GM12878 (cell line): ENCODE measurements at regions not wholly inside any gene's neighbourhood (a gene's known extent, or its start where the extent isn't known, plus 50 kb on each side); places are given as distances from the start of the nearest gene placed in this dataset.

Source experiments
- ATAC-seq: fragments of 200-7000 bp; cut with Tn5 transposase; 3 replicates; pipeline ENCODE4 v1.9.1; 2020; ENCODE audit warnings: mild to moderate bottlenecking, moderate library complexity
- BruUV-seq: library from RNA; stranded (reverse); fragments of 400-500 nt; replicated peaks from 2 replicates; lab custom pipeline; 2021; lab: Mats Ljungman, UMichigan
- CTCF ChIA-PET: fragments of 300-600 bp; sonication (Branson Sonifier 250); formaldehyde crosslinking; extraction: SDS; loops from one replicate; lab custom pipeline; 2021; ENCODE audit warnings: inconsistent platforms; lab: Yijun Ruan, JAX
- POLR2A ChIA-PET: fragments of 350-600 bp; formaldehyde crosslinking; extraction: SDS; loops from one replicate; lab custom pipeline; 2021; ENCODE audit warnings: inconsistent platforms; lab: Charles Lee
- RAD21 ChIA-PET: fragments of 300-600 bp; sonication (Branson Sonifier 250); formaldehyde crosslinking; loops from one replicate; lab custom pipeline; 2023; ENCODE audit warnings: antibody characterized with exemption; ENCODE audit not compliant: unreplicated experiment; lab: Charles Lee
- SMC1A ChIA-PET: fragments of 300-600 bp; sonication (Branson Sonifier 250); formaldehyde crosslinking; loops from one replicate; lab custom pipeline; 2023; ENCODE audit not compliant: unreplicated experiment, uncharacterized antibody; lab: Charles Lee
- DNase-seq: peaks from one replicate; pipeline ENCODE4 v3.0.0-alpha.2; 2011; ENCODE audit warnings: low read depth, low spot score
- FAIRE-seq: peaks from 3 replicates; lab custom pipeline; 2011; peaks lifted over from hg19 to GRCh38; lab: Jason Lieb, UNC
- H2AFZ ChIP-seq: 2 replicates; pipeline ENCODE4 v1.6.0; 2011; ENCODE audit warnings: low read depth, low read length, control low read depth; ENCODE audit not compliant: control insufficient read depth
- H3K27ac ChIP-seq: 2 replicates; pipeline ENCODE4 v1.5.1; 2011; ENCODE audit warnings: control low read depth; ENCODE audit not compliant: control insufficient read depth, insufficient read depth
- H3K27me3 ChIP-seq, 2 experiments: replicated peaks in 1 of 2; 2 replicates each; pipeline versions ENCODE4 v1.6.0 to v1.6.1; 2011; ENCODE audit warnings: low read length in 1 of 2; ENCODE audit not compliant: control insufficient read depth in 2 of 2, insufficient read depth in 2 of 2
- H3K36me3 ChIP-seq, 2 experiments: 2 replicates each; pipeline ENCODE4 v1.5.1; 2011; ENCODE audit warnings: low read length in 1 of 2; ENCODE audit not compliant: control insufficient read depth in 2 of 2, insufficient read depth in 2 of 2
- H3K4me1 ChIP-seq: 2 replicates; pipeline ENCODE4 v1.6.1; 2011; ENCODE audit warnings: mild to moderate bottlenecking, low read length, moderate library complexity, mixed read lengths; ENCODE audit not compliant: control insufficient read depth, insufficient read depth
- H3K4me2 ChIP-seq: 2 replicates; pipeline ENCODE4 v1.6.0; 2011; ENCODE audit warnings: control low read depth; ENCODE audit not compliant: control insufficient read depth, insufficient read depth
- H3K4me3 ChIP-seq: fragments of 200-600 bp; sonication (generic); 2 replicates; pipeline ENCODE4 v1.5.1; 2016
- H3K79me2 ChIP-seq: 2 replicates; pipeline ENCODE4 v1.6.0; 2011; ENCODE audit warnings: low read length; ENCODE audit not compliant: control insufficient read depth, insufficient read depth
- H3K9ac ChIP-seq: 2 replicates; pipeline ENCODE4 v1.8.0; 2011; ENCODE audit warnings: low read length, control low read depth, mixed read lengths; ENCODE audit not compliant: control insufficient read depth, insufficient read depth
- H3K9me3 ChIP-seq: replicated peaks from 3 replicates; pipeline ENCODE4 v1.5.1; 2011; ENCODE audit warnings: mild to moderate bottlenecking, low read length; ENCODE audit not compliant: control insufficient read depth, insufficient read depth
- H4K20me1 ChIP-seq: 2 replicates; pipeline ENCODE4 v1.6.0; 2011; ENCODE audit not compliant: control insufficient read depth, insufficient read depth
- CBFB ChIP-seq: IDR thresholded peaks from 2 replicates; pipeline ENCODE4 v1.6.1; 2016; ENCODE audit warnings: antibody characterized with exemption, low read depth
- CEBPB ChIP-seq, 2 experiments: fragments of 150-350 bp in 1 of 2; IDR thresholded peaks; 2 replicates each; pipeline ENCODE4 v1.6.1; 2012 to 2014; ENCODE audit warnings: low read depth in 2 of 2, low read length in 2 of 2, borderline replicate concordance in 1 of 2, inconsistent platforms in 1 of 2
- CHD4 ChIP-seq: fragments of 200-600 bp; sonication (generic); IDR thresholded peaks from 2 replicates; pipeline ENCODE4 v1.6.1; 2016; ENCODE audit warnings: mild to moderate bottlenecking
- ETV6 ChIP-seq, 2 experiments: fragments of 450-650 bp in 1 of 2; IDR thresholded peaks in 1 of 2; conservative IDR thresholded peaks in 1 of 2; 2 replicates each; pipeline ENCODE4 v1.6.1; 2014; ENCODE audit warnings: antibody characterized with exemption in 1 of 2, borderline replicate concordance in 1 of 2, low read depth in 1 of 2, mild to moderate bottlenecking in 1 of 2, moderate library complexity in 1 of 2
- JUNB ChIP-seq: IDR thresholded peaks from 2 replicates; pipeline ENCODE4 v1.6.1; 2016; ENCODE audit warnings: antibody characterized with exemption, mild to moderate bottlenecking
- SMARCA5 ChIP-seq: fragments of 450-650 bp; IDR thresholded peaks from 2 replicates; pipeline ENCODE4 v1.6.1; 2017; ENCODE audit warnings: mild to moderate bottlenecking
- YBX1 ChIP-seq: fragments of 450-650 bp; IDR thresholded peaks from 2 replicates; pipeline ENCODE4 v1.6.1; 2016; ENCODE audit warnings: antibody characterized with exemption
- ZSCAN29 ChIP-seq: fragments of 450-650 bp; IDR thresholded peaks from 2 replicates; pipeline ENCODE4 v1.6.1; 2017; ENCODE audit warnings: mild to moderate bottlenecking, moderate library complexity
- WGBS: methylation state at CpG from one replicate; pipeline ENCODE4 v1.1.6; 2016; ENCODE audit warnings: low lambda C conversion rate; ENCODE audit not compliant: insufficient replicate concordance, insufficient coverage; ENCODE audit errors: missing lambda C conversion rate; 5-methylcytosine and 5-hydroxymethylcytosine counted together
- in situ Hi-C: fragments of 300-500 bp; cut with MboI; formaldehyde crosslinking; loops from 9 replicates; pipeline ENCODE4 v1.14.3; 2018; ENCODE audit warnings: mixed read lengths
- intact Hi-C: fragments of 100-400 bp; cut with micrococcal nuclease; formaldehyde crosslinking; loops from one replicate; pipeline ENCODE4 v1.14.2; 2022; ENCODE audit not compliant: unreplicated experiment
- TF ChIP-seq, protein P1 (sequence below): IDR thresholded peaks from 2 replicates; pipeline ENCODE4 v1.6.1; 2012; ENCODE audit warnings: low read length, inconsistent platforms
- TF ChIP-seq, protein P2 (sequence below): IDR thresholded peaks from 2 replicates; pipeline ENCODE4 v1.6.1; 2012; ENCODE audit warnings: low read depth, low read length, improper control_type of control experiment

DNA sequence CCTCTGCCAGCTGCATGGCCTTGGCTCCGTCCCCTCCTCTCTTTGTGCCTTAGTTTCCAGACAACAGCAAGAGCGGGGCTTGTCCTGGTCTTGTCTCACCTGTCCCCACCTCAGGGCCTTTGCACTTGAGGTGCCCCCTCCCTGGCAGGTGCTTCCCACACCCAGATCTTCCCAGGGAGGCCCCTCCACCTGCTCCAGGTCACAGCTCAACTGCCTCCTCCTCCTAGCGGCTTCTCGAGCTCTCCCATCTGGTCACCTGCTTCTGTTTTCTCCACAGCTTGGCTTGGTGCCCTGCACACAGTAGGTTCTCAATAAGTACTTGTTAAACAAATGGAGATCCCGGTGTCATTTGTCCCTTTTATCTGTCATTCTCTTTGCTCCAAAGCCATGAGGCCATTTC lies 64.3 kb upstream of the ZNF716 start:
- TF ChIP-seq ZSCAN29 (no peak), CBFB (no peak), JUNB (no peak), YBX1 (no peak), CEBPB (IDR thresholded peaks at IDR 0.05; ENCODE audit: borderline replicate concordance in 1 of 2, low read depth in 2 of 2, low read length in 2 of 2) (no peak), CHD4 (no peak), SMARCA5 (no peak), ETV6 (conservative IDR thresholded peaks at IDR 0.05 in 1 of 2, IDR thresholded peaks at IDR 0.05 in 1 of 2; ENCODE audit: borderline replicate concordance in 1 of 2, low read depth in 1 of 2) (no peak)
- TF ChIP-seq, protein P1, sequence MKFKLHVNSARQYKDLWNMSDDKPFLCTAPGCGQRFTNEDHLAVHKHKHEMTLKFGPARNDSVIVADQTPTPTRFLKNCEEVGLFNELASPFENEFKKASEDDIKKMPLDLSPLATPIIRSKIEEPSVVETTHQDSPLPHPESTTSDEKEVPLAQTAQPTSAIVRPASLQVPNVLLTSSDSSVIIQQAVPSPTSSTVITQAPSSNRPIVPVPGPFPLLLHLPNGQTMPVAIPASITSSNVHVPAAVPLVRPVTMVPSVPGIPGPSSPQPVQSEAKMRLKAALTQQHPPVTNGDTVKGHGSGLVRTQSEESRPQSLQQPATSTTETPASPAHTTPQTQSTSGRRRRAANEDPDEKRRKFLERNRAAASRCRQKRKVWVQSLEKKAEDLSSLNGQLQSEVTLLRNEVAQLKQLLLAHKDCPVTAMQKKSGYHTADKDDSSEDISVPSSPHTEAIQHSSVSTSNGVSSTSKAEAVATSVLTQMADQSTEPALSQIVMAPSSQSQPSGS = no peak
- TF ChIP-seq, protein P2, sequence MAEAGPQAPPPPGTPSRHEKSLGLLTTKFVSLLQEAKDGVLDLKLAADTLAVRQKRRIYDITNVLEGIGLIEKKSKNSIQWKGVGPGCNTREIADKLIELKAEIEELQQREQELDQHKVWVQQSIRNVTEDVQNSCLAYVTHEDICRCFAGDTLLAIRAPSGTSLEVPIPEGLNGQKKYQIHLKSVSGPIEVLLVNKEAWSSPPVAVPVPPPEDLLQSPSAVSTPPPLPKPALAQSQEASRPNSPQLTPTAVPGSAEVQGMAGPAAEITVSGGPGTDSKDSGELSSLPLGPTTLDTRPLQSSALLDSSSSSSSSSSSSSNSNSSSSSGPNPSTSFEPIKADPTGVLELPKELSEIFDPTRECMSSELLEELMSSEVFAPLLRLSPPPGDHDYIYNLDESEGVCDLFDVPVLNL = no peak
- no TSS peak for BruUV-seq
- H3K9me3 ChIP-seq = no peaks in the 10 kb centered on the region; the same call in 2 of the 3 replicates
- H3K9ac ChIP-seq = no peak overlapping the region
- CTCF ChIA-PET = no interaction called here
- H2AFZ ChIP-seq = no peak overlapping the region
- H3K4me1 ChIP-seq = no peaks in the 10 kb centered on the region
- no peak for FAIRE-seq
- in situ Hi-C loops (no loop called here), intact Hi-C loops (no loop called here)
- no peak overlapping the region for H3K27ac ChIP-seq
- no peaks in the 10 kb centered on the region for H3K27me3 ChIP-seq
- POLR2A ChIA-PET = no interaction called here
- SMC1A ChIA-PET = no interaction called here
- H3K79me2 ChIP-seq = no peaks in the 10 kb centered on the region
- no peak overlapping the region for H3K4me3 ChIP-seq
- H4K20me1 ChIP-seq = no peaks in the 10 kb centered on the region
- H3K36me3 ChIP-seq = no peaks in the 10 kb centered on the region
- no peak for DNase-seq
- no peak overlapping the region for H3K4me2 ChIP-seq
- no peak for ATAC-seq
- 50% methylated on average over 5 of the region's 5 CpGs for WGBS
- RAD21 ChIA-PET = no interaction called here
